ENCODE measurements at regions not wholly inside any gene's neighbourhood (a gene's known extent, or its start where the extent isn't known, plus 50 kb on each side); places are given as distances from the start of the nearest gene placed in this dataset.

DNA sequence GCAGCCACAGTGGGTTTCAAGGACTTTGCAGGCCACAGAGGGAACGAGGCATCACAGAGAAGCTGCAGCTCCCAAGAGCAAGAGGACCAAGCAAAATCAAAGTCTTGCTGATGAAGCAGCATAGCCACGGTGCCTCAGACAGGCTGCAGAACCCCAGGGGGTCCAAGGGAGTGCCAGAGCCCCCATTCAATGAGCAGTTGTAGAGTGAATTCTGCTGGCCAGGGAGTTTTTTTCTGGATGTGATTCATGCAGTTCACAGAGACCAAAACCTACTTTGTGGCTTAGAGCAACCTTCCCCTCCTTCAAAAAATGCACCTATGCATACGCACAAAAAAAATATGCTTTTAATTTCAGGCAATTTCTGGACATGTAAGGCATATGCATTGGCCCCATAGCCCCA lies 409.0 kb downstream of the VPS13C start:
- TF ChIP-seq EZH2 (IDR thresholded peaks at IDR 0.05) (no peak), SRF (IDR thresholded peaks at IDR 0.05; ENCODE audit: low read depth) (no peak), TCF7L2 (IDR thresholded peaks at IDR 0.05; ENCODE audit: borderline replicate concordance, extremely low read depth, insufficient read depth, insufficient read length) (no peak), EZH2phosphoT487 (IDR thresholded peaks at IDR 0.05; ENCODE audit: borderline replicate concordance) (no peak)
- TF ChIP-seq, protein P1, sequence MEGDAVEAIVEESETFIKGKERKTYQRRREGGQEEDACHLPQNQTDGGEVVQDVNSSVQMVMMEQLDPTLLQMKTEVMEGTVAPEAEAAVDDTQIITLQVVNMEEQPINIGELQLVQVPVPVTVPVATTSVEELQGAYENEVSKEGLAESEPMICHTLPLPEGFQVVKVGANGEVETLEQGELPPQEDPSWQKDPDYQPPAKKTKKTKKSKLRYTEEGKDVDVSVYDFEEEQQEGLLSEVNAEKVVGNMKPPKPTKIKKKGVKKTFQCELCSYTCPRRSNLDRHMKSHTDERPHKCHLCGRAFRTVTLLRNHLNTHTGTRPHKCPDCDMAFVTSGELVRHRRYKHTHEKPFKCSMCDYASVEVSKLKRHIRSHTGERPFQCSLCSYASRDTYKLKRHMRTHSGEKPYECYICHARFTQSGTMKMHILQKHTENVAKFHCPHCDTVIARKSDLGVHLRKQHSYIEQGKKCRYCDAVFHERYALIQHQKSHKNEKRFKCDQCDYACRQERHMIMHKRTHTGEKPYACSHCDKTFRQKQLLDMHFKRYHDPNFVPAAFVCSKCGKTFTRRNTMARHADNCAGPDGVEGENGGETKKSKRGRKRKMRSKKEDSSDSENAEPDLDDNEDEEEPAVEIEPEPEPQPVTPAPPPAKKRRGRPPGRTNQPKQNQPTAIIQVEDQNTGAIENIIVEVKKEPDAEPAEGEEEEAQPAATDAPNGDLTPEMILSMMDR (IDR thresholded peaks at IDR 0.05 in 2 of 3, conservative IDR thresholded peaks at IDR 0.05 in 1 of 3; ENCODE audit: borderline replicate concordance in 1 of 3, insufficient read depth in 1 of 3, low read depth in 2 of 3, low read length in 2 of 3): no peak
